PFSK-1 (cell line): ENCODE measurements at regions not wholly inside any gene's neighbourhood (a gene's known extent, or its start where the extent isn't known, plus 50 kb on each side); places are given as distances from the start of the nearest gene placed in this dataset.

ENCODE experiments used
- FOXP2 ChIP-seq: optimal IDR thresholded peaks from 2 replicates; pipeline ENCODE3; 2011; ENCODE audit warnings: borderline replicate concordance, control low read depth, inconsistent platforms; ENCODE audit not compliant: insufficient read depth; ENCODE audit errors: extremely low read length, extremely low read depth
- POLR2AphosphoS5 ChIP-seq: IDR thresholded peaks from 2 replicates; pipeline ENCODE4 v1.6.1; 2012; ENCODE audit warnings: low read depth, mild to moderate bottlenecking, control low read depth, low read length, moderate library complexity
- SIN3A ChIP-seq: IDR thresholded peaks from 2 replicates; pipeline ENCODE4 v1.6.1; 2012; ENCODE audit warnings: mild to moderate bottlenecking, low read length, moderate library complexity, borderline replicate concordance; ENCODE audit not compliant: insufficient read depth
- TAF1 ChIP-seq: IDR thresholded peaks from 2 replicates; pipeline ENCODE4 v1.6.1; 2012; ENCODE audit warnings: low read length, control low read depth, borderline replicate concordance; ENCODE audit not compliant: insufficient read depth
- TF ChIP-seq, protein P1 (sequence below), 2 experiments: IDR thresholded peaks; 2 replicates each; pipeline versions ENCODE4 v1.6.1 to v1.8.0; 2011 to 2012; ENCODE audit warnings: low read depth in 2 of 2, low read length in 2 of 2, control low read depth in 1 of 2, inconsistent platforms in 1 of 2, mild to moderate bottlenecking in 1 of 2, moderate library complexity in 1 of 2; ENCODE audit not compliant: insufficient read depth in 1 of 2

GRCh38 chr4:23238848-23239247 lies 546.1 kb downstream of the GBA3 start:
- TF ChIP-seq POLR2AphosphoS5 (no peak), TAF1 (no peak), SIN3A (no peak), FOXP2 (no peak)
- TF ChIP-seq, protein P1, sequence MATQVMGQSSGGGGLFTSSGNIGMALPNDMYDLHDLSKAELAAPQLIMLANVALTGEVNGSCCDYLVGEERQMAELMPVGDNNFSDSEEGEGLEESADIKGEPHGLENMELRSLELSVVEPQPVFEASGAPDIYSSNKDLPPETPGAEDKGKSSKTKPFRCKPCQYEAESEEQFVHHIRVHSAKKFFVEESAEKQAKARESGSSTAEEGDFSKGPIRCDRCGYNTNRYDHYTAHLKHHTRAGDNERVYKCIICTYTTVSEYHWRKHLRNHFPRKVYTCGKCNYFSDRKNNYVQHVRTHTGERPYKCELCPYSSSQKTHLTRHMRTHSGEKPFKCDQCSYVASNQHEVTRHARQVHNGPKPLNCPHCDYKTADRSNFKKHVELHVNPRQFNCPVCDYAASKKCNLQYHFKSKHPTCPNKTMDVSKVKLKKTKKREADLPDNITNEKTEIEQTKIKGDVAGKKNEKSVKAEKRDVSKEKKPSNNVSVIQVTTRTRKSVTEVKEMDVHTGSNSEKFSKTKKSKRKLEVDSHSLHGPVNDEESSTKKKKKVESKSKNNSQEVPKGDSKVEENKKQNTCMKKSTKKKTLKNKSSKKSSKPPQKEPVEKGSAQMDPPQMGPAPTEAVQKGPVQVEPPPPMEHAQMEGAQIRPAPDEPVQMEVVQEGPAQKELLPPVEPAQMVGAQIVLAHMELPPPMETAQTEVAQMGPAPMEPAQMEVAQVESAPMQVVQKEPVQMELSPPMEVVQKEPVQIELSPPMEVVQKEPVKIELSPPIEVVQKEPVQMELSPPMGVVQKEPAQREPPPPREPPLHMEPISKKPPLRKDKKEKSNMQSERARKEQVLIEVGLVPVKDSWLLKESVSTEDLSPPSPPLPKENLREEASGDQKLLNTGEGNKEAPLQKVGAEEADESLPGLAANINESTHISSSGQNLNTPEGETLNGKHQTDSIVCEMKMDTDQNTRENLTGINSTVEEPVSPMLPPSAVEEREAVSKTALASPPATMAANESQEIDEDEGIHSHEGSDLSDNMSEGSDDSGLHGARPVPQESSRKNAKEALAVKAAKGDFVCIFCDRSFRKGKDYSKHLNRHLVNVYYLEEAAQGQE (IDR thresholded peaks at IDR 0.05; ENCODE audit: insufficient read depth in 1 of 2, low read depth in 2 of 2, low read length in 2 of 2) = no peak
